IPS DF 6.9 (cell line): ENCODE measurements at regions not wholly inside any gene's neighbourhood (a gene's known extent, or its start where the extent isn't known, plus 50 kb on each side); places are given as distances from the start of the nearest gene placed in this dataset.

Experiments
- DNase-seq: peaks from one replicate; pipeline ENCODE4 v3.0.0-alpha.2; 2013; ENCODE audit warnings: low read depth, low spot score
- H3K27ac ChIP-seq: one replicate; pipeline ENCODE4 v1.5.1; 2013; ENCODE audit warnings: low read length, control low read depth
- H3K27me3 ChIP-seq: 2 replicates; pipeline ENCODE4 v1.6.1; 2013; ENCODE audit warnings: mild to moderate bottlenecking, low read length; ENCODE audit not compliant: control insufficient read depth, insufficient read depth
- H3K36me3 ChIP-seq: 2 replicates; pipeline ENCODE4 v1.6.1; 2013; ENCODE audit warnings: low read length; ENCODE audit not compliant: control insufficient read depth, insufficient read depth
- H3K4me1 ChIP-seq: 2 replicates; pipeline ENCODE4 v1.6.1; 2013; ENCODE audit warnings: low read length; ENCODE audit not compliant: control insufficient read depth, insufficient read depth
- H3K4me3 ChIP-seq: 2 replicates; pipeline ENCODE4 v1.5.1; 2013; ENCODE audit warnings: mild to moderate bottlenecking, low read length
- H3K9me3 ChIP-seq: 2 replicates; pipeline ENCODE4 v1.6.1; 2013; ENCODE audit warnings: low read length, inconsistent platforms; ENCODE audit not compliant: control insufficient read depth, insufficient read depth
- WGBS: extraction: QIAGEN DNeasy Blood & Tissue Kit; methylation state at CpG from one replicate; pipeline ENCODE4 v1.1.7; 2013; ENCODE audit warnings: mixed read lengths, missing lambda C conversion rate; ENCODE audit not compliant: insufficient read length, insufficient coverage; 5-methylcytosine and 5-hydroxymethylcytosine counted together

GRCh38 chr10:23999445-23999844 is 209.5 kb upstream of the KIAA1217 start:
- DNase-seq = no peak
- Histone ChIP-seq H3K9me3 (no peaks in the 10 kb centered on the region), H3K27me3 (no peaks in the 10 kb centered on the region), H3K4me1 (no peaks in the 10 kb centered on the region), H3K36me3 (no peaks in the 10 kb centered on the region), H3K27ac (no peak overlapping the region), H3K4me3 (no peak overlapping the region)
- WGBS = no CpG with 5 or more reads among the region's 9 CpGs

- H3K4me3 ChIP-seq = no peak overlapping the region
- no CpG with 5 or more reads among the region's 8 CpGs for WGBS
- no peaks in the 10 kb centered on the region for H3K36me3 ChIP-seq
- H3K9me3 ChIP-seq = no peaks in the 10 kb centered on the region
- H3K27me3 ChIP-seq = no peaks in the 10 kb centered on the region
- H3K4me1 ChIP-seq = no peaks in the 10 kb centered on the region
- H3K27ac ChIP-seq = no peak overlapping the region
- no peak for DNase-seq
Measured at GRCh38 chr10:24000271-24000813, 208.6 kb upstream of the KIAA1217 start.

GRCh38 chr10:24006741-24007140 is 202.2 kb upstream of the KIAA1217 start:
- DNase-seq = no peak
- no peaks in the 10 kb centered on the region for H3K4me1 ChIP-seq
- no peaks in the 10 kb centered on the region for H3K36me3 ChIP-seq
- H3K4me3 ChIP-seq = no peak overlapping the region
- no peaks in the 10 kb centered on the region for H3K9me3 ChIP-seq
- H3K27me3 ChIP-seq = no peaks in the 10 kb centered on the region
- no CpG with 5 or more reads among the region's 5 CpGs for WGBS
- H3K27ac ChIP-seq = no peak overlapping the region

GRCh38 chr10:24007359-24007758 is 201.6 kb upstream of the KIAA1217 start:
- no peak for DNase-seq
- Histone ChIP-seq H3K36me3 (no peaks in the 10 kb centered on the region), H3K4me3 (no peak overlapping the region), H3K27me3 (no peaks in the 10 kb centered on the region), H3K27ac (no peak overlapping the region), H3K4me1 (no peaks in the 10 kb centered on the region), H3K9me3 (no peaks in the 10 kb centered on the region)
- WGBS = no CpG with 5 or more reads among the region's 3 CpGs

GRCh38 chr10:24008164-24009091 is 200.5 kb upstream of the KIAA1217 start:
- H3K27ac ChIP-seq = no peak overlapping the region
- H3K9me3 ChIP-seq = no peaks in the 10 kb centered on the region
- H3K4me1 ChIP-seq = no peaks in the 10 kb centered on the region
- WGBS = no CpG with 5 or more reads among the region's 13 CpGs
- H3K27me3 ChIP-seq = no peaks in the 10 kb centered on the region
- DNase-seq = no peak
- H3K36me3 ChIP-seq = no peaks in the 10 kb centered on the region
- H3K4me3 ChIP-seq = no peak overlapping the region

- no peak overlapping the region for H3K4me3 ChIP-seq
- H3K27ac ChIP-seq = no peak overlapping the region
- H3K9me3 ChIP-seq = no peaks in the 10 kb centered on the region
- no CpG with 5 or more reads among the region's 2 CpGs for WGBS
- no peak for DNase-seq
- H3K36me3 ChIP-seq = no peaks in the 10 kb centered on the region
- no peaks in the 10 kb centered on the region for H3K4me1 ChIP-seq
- no peaks in the 10 kb centered on the region for H3K27me3 ChIP-seq
Measured at GRCh38 chr10:24009115-24009514, 199.8 kb upstream of the KIAA1217 start.

GRCh38 chr10:24009736-24010135 is 199.2 kb upstream of the KIAA1217 start:
- Histone ChIP-seq H3K36me3 (no peaks in the 10 kb centered on the region), H3K27me3 (no peaks in the 10 kb centered on the region), H3K9me3 (no peaks in the 10 kb centered on the region), H3K27ac (no peak overlapping the region), H3K4me3 (no peak overlapping the region), H3K4me1 (no peaks in the 10 kb centered on the region)
- DNase-seq = no peak
- no CpG with 5 or more reads among the region's 1 CpG for WGBS

GRCh38 chr10:24010436-24010970 is 198.4 kb upstream of the KIAA1217 start:
- no peak for DNase-seq
- H3K9me3 ChIP-seq = no peaks in the 10 kb centered on the region
- H3K4me1 ChIP-seq = no peaks in the 10 kb centered on the region
- no peaks in the 10 kb centered on the region for H3K27me3 ChIP-seq
- WGBS = no CpG with 5 or more reads among the region's 4 CpGs
- H3K4me3 ChIP-seq = no peak overlapping the region
- H3K27ac ChIP-seq = no peak overlapping the region
- no peaks in the 10 kb centered on the region for H3K36me3 ChIP-seq

GRCh38 chr10:24012249-24012803 is 196.6 kb upstream of the KIAA1217 start:
- DNase-seq = no peak
- H3K4me1 ChIP-seq = no peaks in the 10 kb centered on the region
- H3K4me3 ChIP-seq = no peak overlapping the region
- H3K27me3 ChIP-seq = no peaks in the 10 kb centered on the region
- H3K36me3 ChIP-seq = no peaks in the 10 kb centered on the region
- H3K27ac ChIP-seq = no peak overlapping the region
- no peaks in the 10 kb centered on the region for H3K9me3 ChIP-seq

- no peak for DNase-seq
- Histone ChIP-seq H3K27ac (no peak overlapping the region), H3K36me3 (no peaks in the 10 kb centered on the region), H3K27me3 (no peaks in the 10 kb centered on the region), H3K4me1 (no peaks in the 10 kb centered on the region), H3K9me3 (no peaks in the 10 kb centered on the region), H3K4me3 (no peak overlapping the region)
- WGBS = no CpG with 5 or more reads among the region's 1 CpG
Measured at GRCh38 chr10:24027107-24027506, 181.8 kb upstream of the KIAA1217 start.
